K562 (cell line): ENCODE measurements at regions not wholly inside any gene's neighbourhood (a gene's known extent, or its start where the extent isn't known, plus 50 kb on each side); places are given as distances from the start of the nearest gene placed in this dataset.

Experiments
- ATAC-seq: fragments of 200-7000 bp; cut with Tn5 transposase; 3 replicates; pipeline ENCODE4 v1.9.1; 2020; ENCODE audit warnings: moderate library complexity
- BruUV-seq: library from RNA; stranded (reverse); fragments of 400-500 nt; replicated peaks from 2 replicates; lab custom pipeline; 2021; lab: Mats Ljungman, UMichigan
- CTCF ChIA-PET: fragments of 300-600 bp; formaldehyde crosslinking; extraction: SDS; loops from one replicate; lab custom pipeline; 2021; ENCODE audit warnings: low intra/inter-chr PET ratio; lab: Yijun Ruan, JAX
- POLR2A ChIA-PET: fragments of 300-600, 350-650 bp; sonication (Branson Sonifier 250); formaldehyde crosslinking; extraction: SDS; loops from one replicate; lab custom pipeline; 2021; ENCODE audit warnings: antibody characterized with exemption, inconsistent platforms; lab: Yijun Ruan, JAX
- DNase-seq, 4 experiments: peaks; one replicate each; pipeline versions ENCODE4 v3.0.0 to v3.0.0-alpha.2; 2011 to 2018; ENCODE audit warnings: low spot score in 3 of 4, mixed read lengths in 3 of 4; ENCODE audit errors: extremely low read depth in 1 of 4
- FAIRE-seq: peaks from 2 replicates; lab custom pipeline; 2011; peaks lifted over from hg19 to GRCh38; lab: Jason Lieb, UNC
- H2AFZ ChIP-seq: 2 replicates; pipeline ENCODE4 v1.6.0; 2011; ENCODE audit warnings: low read depth, low read length, control low read depth, inconsistent platforms
- H3K27ac ChIP-seq: fragments of 200-600 bp; 3 replicates; pipeline ENCODE4 v1.8.0; 2011; ENCODE audit warnings: low read depth, mild to moderate bottlenecking, control low read depth, inconsistent platforms, low read length, moderate library complexity, mixed read lengths; ENCODE audit errors: extremely low read depth
- H3K27me3 ChIP-seq, 2 experiments: fragments of 300-600 bp in 1 of 2; 2 replicates in 1 of 2; 3 replicates in 1 of 2; pipeline versions ENCODE4 v1.6.0 to v1.8.0; 2011; ENCODE audit warnings: inconsistent platforms in 2 of 2, low read length in 2 of 2, mild to moderate bottlenecking in 1 of 2, mixed read lengths in 1 of 2, moderate library complexity in 1 of 2; ENCODE audit not compliant: control insufficient read depth in 2 of 2, insufficient read depth in 2 of 2
- H3K36me3 ChIP-seq: fragments of 300-600 bp; 3 replicates; pipeline ENCODE4 v1.8.0; 2011; ENCODE audit warnings: mild to moderate bottlenecking, low read length, inconsistent platforms; ENCODE audit not compliant: control insufficient read depth, insufficient read depth
- H3K4me1 ChIP-seq, 2 experiments: fragments of 200-600 bp in 1 of 2; replicated peaks in 1 of 2; 2 replicates in 1 of 2; 3 replicates in 1 of 2; pipeline versions ENCODE4 v1.5.1 to v1.8.0; 2011; ENCODE audit warnings: inconsistent platforms in 2 of 2, low read length in 2 of 2, mild to moderate bottlenecking in 1 of 2, mixed read lengths in 1 of 2, moderate library complexity in 1 of 2; ENCODE audit not compliant: control insufficient read depth in 2 of 2, insufficient read depth in 2 of 2
- H3K4me2 ChIP-seq: 2 replicates; pipeline ENCODE4 v1.6.1; 2011; ENCODE audit warnings: low read length, control low read depth, inconsistent platforms, mixed read lengths; ENCODE audit not compliant: insufficient read depth
- H3K4me3 ChIP-seq: fragments of 200-600 bp; sonication (generic), shearing (Covaris generic); 2 replicates; pipeline ENCODE4 v1.5.1; 2016; ENCODE audit warnings: control low read depth, inconsistent platforms
- H3K79me2 ChIP-seq: fragments of 200-600 bp; 3 replicates; pipeline ENCODE4 v1.8.0; 2011; ENCODE audit warnings: low read length, inconsistent platforms; ENCODE audit not compliant: control insufficient read depth, insufficient read depth
- H3K9ac ChIP-seq, 2 experiments: 2 replicates each; pipeline versions ENCODE4 v1.6.0 to v1.6.1; 2011; ENCODE audit warnings: low read depth in 2 of 2, low read length in 2 of 2, control low read depth in 1 of 2, inconsistent platforms in 1 of 2, mild to moderate bottlenecking in 1 of 2, mixed read lengths in 1 of 2; ENCODE audit not compliant: insufficient read depth in 1 of 2
- H3K9me1 ChIP-seq: one replicate; pipeline ENCODE4 v1.6.0; 2011; ENCODE audit warnings: inconsistent platforms, mild to moderate bottlenecking, low read length, moderate library complexity; ENCODE audit not compliant: control insufficient read depth, insufficient read depth
- H3K9me3 ChIP-seq: replicated peaks from 2 replicates; pipeline ENCODE4 v1.5.1; 2011; ENCODE audit warnings: low read depth, low read length, inconsistent platforms; ENCODE audit not compliant: control insufficient read depth, insufficient read depth
- H4K20me1 ChIP-seq: replicated peaks from 2 replicates; pipeline ENCODE4 v1.6.1; 2011; ENCODE audit warnings: low read length, inconsistent platforms, mixed read lengths; ENCODE audit not compliant: control insufficient read depth, insufficient read depth
- EGR1 ChIP-seq: fragments of 450-650 bp; conservative IDR thresholded peaks from 2 replicates; pipeline ENCODE4 v1.6.1; 2017; ENCODE audit warnings: mild to moderate bottlenecking
- HSF4 ChIP-seq: fragments of 250-450 bp; sonication (Bioruptor Pico); IDR thresholded peaks from 2 replicates; pipeline ENCODE4 v2.1.2; 2022; ENCODE audit warnings: mild to moderate bottlenecking, moderate library complexity, borderline replicate concordance
- KHSRP ChIP-seq: fragments of 450-650 bp; IDR thresholded peaks from 2 replicates; pipeline ENCODE4 v1.6.1; 2017
- MCM7 ChIP-seq, 2 experiments: fragments of 450-650 bp; IDR thresholded peaks; 2 replicates each; pipeline ENCODE4 v1.6.1; 2016 to 2018
- MYBL2 ChIP-seq, 2 experiments: fragments of 450-650 bp in 1 of 2; sonication (generic) in 1 of 2; formaldehyde crosslinking in 1 of 2; IDR thresholded peaks; 2 replicates each; pipeline versions ENCODE4 v1.6.1 to v1.8.1; 2017 to 2022; ENCODE audit warnings: borderline replicate concordance in 1 of 2, inconsistent platforms in 1 of 2, low read depth in 1 of 2, mild to moderate bottlenecking in 1 of 2, missing genetic modification reagents in 1 of 2, moderate library complexity in 1 of 2
- SMAD2 ChIP-seq: fragments of 150-350 bp; IDR thresholded peaks from 2 replicates; pipeline ENCODE4 v1.6.1; 2014; ENCODE audit warnings: low read depth, mild to moderate bottlenecking, low read length
- TCF7 ChIP-seq: sonication (generic); IDR thresholded peaks from 2 replicates; pipeline ENCODE4 v1.6.1; 2016; ENCODE audit warnings: antibody characterized with exemption, borderline replicate concordance
- TFAM ChIP-seq: fragments of 250-450 bp; sonication (Bioruptor Pico); conservative IDR thresholded peaks from 2 replicates; pipeline ENCODE4 v1.5.0; 2021; ENCODE audit warnings: mild to moderate bottlenecking, moderate library complexity
- ZFP36 ChIP-seq: fragments of 150-350 bp; IDR thresholded peaks from 2 replicates; pipeline ENCODE4 v1.6.1; 2018; ENCODE audit warnings: low read length, low read depth; ENCODE audit not compliant: partially characterized antibody
- ZFX ChIP-seq: sonication (generic); formaldehyde crosslinking; IDR thresholded peaks from 2 replicates; pipeline ENCODE4 v1.8.0; 2022; ENCODE audit warnings: mild to moderate bottlenecking, missing genetic modification reagents, moderate library complexity
- ZKSCAN8 ChIP-seq: fragments of 200-800 bp; sonication (Bioruptor generic); IDR thresholded peaks from 2 replicates; pipeline ENCODE4 v1.6.1; 2016; ENCODE audit warnings: missing genetic modification characterization, missing compliant biosample characterization
- ZNF140 ChIP-seq: fragments of 250-450 bp; sonication (Bioruptor Pico); IDR thresholded peaks from 2 replicates; pipeline ENCODE4 v1.8.0; 2021; ENCODE audit warnings: moderate library complexity, mild to moderate bottlenecking, inconsistent platforms
- ZNF316 ChIP-seq: fragments of 450-650 bp; IDR thresholded peaks from 2 replicates; pipeline ENCODE4 v1.6.1; 2016
- ZNF445 ChIP-seq: fragments of 250-450 bp; sonication (Bioruptor Pico); IDR thresholded peaks from 2 replicates; pipeline ENCODE4 v1.4.0; 2020; ENCODE audit warnings: low read depth, mild to moderate bottlenecking, moderate library complexity
- ZNF778 ChIP-seq: fragments of 450-650 bp; formaldehyde crosslinking; IDR thresholded peaks from 2 replicates; pipeline ENCODE4 v1.4.0; 2020; ENCODE audit warnings: mild to moderate bottlenecking, moderate library complexity
- ZZZ3 ChIP-seq: fragments of 450-650 bp; IDR thresholded peaks from 2 replicates; pipeline ENCODE4 v1.6.1; 2016; ENCODE audit warnings: antibody characterized with exemption, mild to moderate bottlenecking, moderate library complexity
- WGBS: fragments of 100-300 bp; shearing (Covaris generic); methylation state at CpG from one replicate; pipeline ENCODE4 v1.1.6; 2016; ENCODE audit warnings: low coverage, mixed read lengths; ENCODE audit not compliant: insufficient coverage; ENCODE audit errors: missing lambda C conversion rate; 5-methylcytosine and 5-hydroxymethylcytosine counted together
- in situ Hi-C: fragments of 300-500 bp; cut with MboI; formaldehyde crosslinking; loops from 4 replicates; pipeline ENCODE4 v1.15.0; 2018; ENCODE audit warnings: inconsistent platforms, mixed read lengths
- intact Hi-C: fragments of 100-400 bp; cut with micrococcal nuclease; formaldehyde crosslinking; loops from 2 replicates; pipeline ENCODE4 v1.14.2; 2022
- TF ChIP-seq, protein P1 (sequence below): fragments of 150-350 bp; conservative IDR thresholded peaks from 2 replicates; pipeline ENCODE4 v1.6.1; 2014; ENCODE audit warnings: low read length
- TF ChIP-seq, protein P2 (sequence below): fragments of 250-450 bp; sonication (Bioruptor Pico); IDR thresholded peaks from 2 replicates; pipeline ENCODE4 v1.5.0; 2020; ENCODE audit warnings: mild to moderate bottlenecking
- TF ChIP-seq, protein P3 (sequence below): sonication (generic); formaldehyde crosslinking; IDR thresholded peaks from 2 replicates; pipeline ENCODE4 v1.8.0; 2022; ENCODE audit warnings: mild to moderate bottlenecking, missing genetic modification reagents

DNA sequence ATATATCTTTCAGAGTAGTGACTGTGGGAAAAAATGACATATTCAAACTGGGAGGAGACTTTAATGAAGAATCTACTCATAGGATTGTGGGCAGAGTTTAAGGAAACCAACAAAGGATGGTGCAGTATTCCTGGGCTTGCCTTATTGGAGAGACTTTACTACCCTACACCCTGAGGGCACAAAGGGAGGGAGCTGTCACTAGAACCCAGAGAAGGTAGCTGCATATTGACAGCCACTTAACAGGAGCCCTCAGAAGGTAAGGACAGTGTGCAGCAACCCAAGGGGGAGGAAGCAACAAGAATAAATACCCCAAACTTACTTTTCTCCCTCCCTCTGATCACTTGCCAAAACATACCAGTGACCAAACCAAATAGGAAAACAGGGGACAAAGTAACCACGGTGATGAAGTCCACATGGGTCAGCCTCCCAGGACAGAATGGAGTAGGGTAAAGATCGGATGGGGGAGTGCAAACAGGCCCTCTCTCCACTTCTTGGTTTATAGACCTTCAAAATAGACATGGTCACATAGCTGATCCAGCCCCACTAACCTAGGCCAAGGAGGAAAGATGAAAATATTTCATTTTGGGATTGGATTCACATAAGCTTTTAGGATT is 121.8 kb upstream of the SESN3 start:
- 0% methylated on average over 2 of the region's 2 CpGs for WGBS
- H3K36me3 ChIP-seq, result no peaks in the 10 kb centered on the region
- H3K27ac ChIP-seq, result no peak overlapping the region
- no peak for TF ChIP-seq ZKSCAN8 (CRISPR knock-in tag)
- no peak for TF ChIP-seq ZZZ3
- TF ChIP-seq, protein P1, sequence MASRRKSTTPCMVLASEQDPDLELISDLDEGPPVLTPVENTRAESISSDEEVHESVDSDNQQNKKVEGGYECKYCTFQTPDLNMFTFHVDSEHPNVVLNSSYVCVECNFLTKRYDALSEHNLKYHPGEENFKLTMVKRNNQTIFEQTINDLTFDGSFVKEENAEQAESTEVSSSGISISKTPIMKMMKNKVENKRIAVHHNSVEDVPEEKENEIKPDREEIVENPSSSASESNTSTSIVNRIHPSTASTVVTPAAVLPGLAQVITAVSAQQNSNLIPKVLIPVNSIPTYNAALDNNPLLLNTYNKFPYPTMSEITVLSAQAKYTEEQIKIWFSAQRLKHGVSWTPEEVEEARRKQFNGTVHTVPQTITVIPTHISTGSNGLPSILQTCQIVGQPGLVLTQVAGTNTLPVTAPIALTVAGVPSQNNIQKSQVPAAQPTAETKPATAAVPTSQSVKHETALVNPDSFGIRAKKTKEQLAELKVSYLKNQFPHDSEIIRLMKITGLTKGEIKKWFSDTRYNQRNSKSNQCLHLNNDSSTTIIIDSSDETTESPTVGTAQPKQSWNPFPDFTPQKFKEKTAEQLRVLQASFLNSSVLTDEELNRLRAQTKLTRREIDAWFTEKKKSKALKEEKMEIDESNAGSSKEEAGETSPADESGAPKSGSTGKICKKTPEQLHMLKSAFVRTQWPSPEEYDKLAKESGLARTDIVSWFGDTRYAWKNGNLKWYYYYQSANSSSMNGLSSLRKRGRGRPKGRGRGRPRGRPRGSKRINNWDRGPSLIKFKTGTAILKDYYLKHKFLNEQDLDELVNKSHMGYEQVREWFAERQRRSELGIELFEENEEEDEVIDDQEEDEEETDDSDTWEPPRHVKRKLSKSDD, result no peak
- no peak for TF ChIP-seq MCM7 (IDR thresholded peaks at IDR 0.05)
- TF ChIP-seq, protein P2, sequence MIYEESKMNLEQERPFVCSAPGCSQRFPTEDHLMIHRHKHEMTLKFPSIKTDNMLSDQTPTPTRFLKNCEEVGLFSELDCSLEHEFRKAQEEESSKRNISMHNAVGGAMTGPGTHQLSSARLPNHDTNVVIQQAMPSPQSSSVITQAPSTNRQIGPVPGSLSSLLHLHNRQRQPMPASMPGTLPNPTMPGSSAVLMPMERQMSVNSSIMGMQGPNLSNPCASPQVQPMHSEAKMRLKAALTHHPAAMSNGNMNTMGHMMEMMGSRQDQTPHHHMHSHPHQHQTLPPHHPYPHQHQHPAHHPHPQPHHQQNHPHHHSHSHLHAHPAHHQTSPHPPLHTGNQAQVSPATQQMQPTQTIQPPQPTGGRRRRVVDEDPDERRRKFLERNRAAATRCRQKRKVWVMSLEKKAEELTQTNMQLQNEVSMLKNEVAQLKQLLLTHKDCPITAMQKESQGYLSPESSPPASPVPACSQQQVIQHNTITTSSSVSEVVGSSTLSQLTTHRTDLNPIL (CRISPR knock-in tag), result no peak
- no peak for TF ChIP-seq ZNF140 (CRISPR knock-in tag)
- TF ChIP-seq ZNF445, result no peak
- no peak for TF ChIP-seq EGR1
- TF ChIP-seq ZFP36, result no peak
- TF ChIP-seq SMAD2, result no peak
- no peak for TF ChIP-seq TFAM (CRISPR knock-in tag)
- TF ChIP-seq, protein P3, sequence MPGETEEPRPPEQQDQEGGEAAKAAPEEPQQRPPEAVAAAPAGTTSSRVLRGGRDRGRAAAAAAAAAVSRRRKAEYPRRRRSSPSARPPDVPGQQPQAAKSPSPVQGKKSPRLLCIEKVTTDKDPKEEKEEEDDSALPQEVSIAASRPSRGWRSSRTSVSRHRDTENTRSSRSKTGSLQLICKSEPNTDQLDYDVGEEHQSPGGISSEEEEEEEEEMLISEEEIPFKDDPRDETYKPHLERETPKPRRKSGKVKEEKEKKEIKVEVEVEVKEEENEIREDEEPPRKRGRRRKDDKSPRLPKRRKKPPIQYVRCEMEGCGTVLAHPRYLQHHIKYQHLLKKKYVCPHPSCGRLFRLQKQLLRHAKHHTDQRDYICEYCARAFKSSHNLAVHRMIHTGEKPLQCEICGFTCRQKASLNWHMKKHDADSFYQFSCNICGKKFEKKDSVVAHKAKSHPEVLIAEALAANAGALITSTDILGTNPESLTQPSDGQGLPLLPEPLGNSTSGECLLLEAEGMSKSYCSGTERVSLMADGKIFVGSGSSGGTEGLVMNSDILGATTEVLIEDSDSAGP (CRISPR knock-in tag), result no peak
- no peak for TF ChIP-seq ZFX
- no peak for TF ChIP-seq TCF7
- TF ChIP-seq MYBL2 (IDR thresholded peaks at IDR 0.05; ENCODE audit: low read depth), result no peak
- TF ChIP-seq MYBL2 (CRISPR knock-in tag; IDR thresholded peaks at IDR 0.05; ENCODE audit: borderline replicate concordance), result no peak
- no peak for TF ChIP-seq KHSRP
- TF ChIP-seq ZNF778, result no peak
- TF ChIP-seq ZNF316, result no peak
- no peak for TF ChIP-seq HSF4 (CRISPR knock-in tag)
- no peak overlapping the region for H3K4me2 ChIP-seq
- no peak for ATAC-seq
- H2AFZ ChIP-seq, result no peak overlapping the region
- no peaks in the 10 kb centered on the region for H3K4me1 ChIP-seq
- no peaks in the 10 kb centered on the region for H3K9me1 ChIP-seq
- CTCF ChIA-PET, result no interaction called here
- no TSS peak for BruUV-seq
- in situ Hi-C loops, result no loop called here
- intact Hi-C loops, result no loop called here
- no peaks in the 10 kb centered on the region for H3K79me2 ChIP-seq
- no peak for DNase-seq
- H3K4me3 ChIP-seq, result no peak overlapping the region
- H3K9me3 ChIP-seq, result no peaks in the 10 kb centered on the region; the same call in 1 of the 2 replicates
- FAIRE-seq, result no peak
- H4K20me1 ChIP-seq, result no peaks in the 10 kb centered on the region
- peaks cover 5 to 7% of the 10 kb centered on the region in 2 experiments; a peak in 3 of 5 replicates for H3K27me3 ChIP-seq
- POLR2A ChIA-PET, result interaction anchor here (0.6 to 1.9 kb wide), 4 partner anchors 9 to 18 kb away, joined by 3 to 6 read pairs (median 3); no protein-coding TSS in a partner anchor
- no peak overlapping the region for H3K9ac ChIP-seq
